HepG2 (cell line): ENCODE measurements at regions not wholly inside any gene's neighbourhood (a gene's known extent, or its start where the extent isn't known, plus 50 kb on each side); places are given as distances from the start of the nearest gene placed in this dataset.

Source experiments
- CBX1 ChIP-seq: IDR thresholded peaks from one replicate; pipeline ENCODE4 v1.6.1; 2016; ENCODE audit warnings: antibody characterized with exemption, low read depth
- FOSL1 ChIP-seq: sonication (generic); formaldehyde crosslinking; IDR thresholded peaks from 2 replicates; pipeline ENCODE4 v1.9.0; 2021; ENCODE audit warnings: missing genetic modification reagents, borderline replicate concordance
- LCORL ChIP-seq, 2 experiments: fragments of 450-650 bp in 1 of 2; sonication (generic) in 1 of 2; formaldehyde crosslinking in 1 of 2; IDR thresholded peaks; 2 replicates each; pipeline versions ENCODE4 v1.5.0 to v1.6.1; 2017 to 2020; ENCODE audit warnings: antibody characterized with exemption in 1 of 2, missing genetic modification reagents in 1 of 2
- MED1 ChIP-seq: sonication (generic); formaldehyde crosslinking; IDR thresholded peaks from 2 replicates; pipeline ENCODE4 v1.4.0; 2020; ENCODE audit warnings: missing genetic modification reagents
- TBX3 ChIP-seq: fragments of 450-650 bp; IDR thresholded peaks from 2 replicates; pipeline ENCODE4 v1.6.1; 2017; ENCODE audit warnings: antibody characterized with exemption, mild to moderate bottlenecking, inconsistent platforms, borderline replicate concordance
- ZFYVE20 ChIP-seq: sonication (generic); formaldehyde crosslinking; IDR thresholded peaks from 2 replicates; pipeline ENCODE4 v1.8.0; 2023; ENCODE audit warnings: low read depth, mild to moderate bottlenecking, moderate library complexity, missing genetic modification reagents, borderline replicate concordance
- ZNF3 ChIP-seq: IDR thresholded peaks from 2 replicates; pipeline ENCODE4 v1.7.0; 2017; ENCODE audit warnings: inconsistent platforms
- ZNF552 ChIP-seq: sonication (generic); formaldehyde crosslinking; IDR thresholded peaks from 2 replicates; pipeline ENCODE4 v1.9.0; 2022; ENCODE audit warnings: missing genetic modification reagents, mild to moderate bottlenecking, borderline replicate concordance
- ZNF746 ChIP-seq: sonication (generic); formaldehyde crosslinking; IDR thresholded peaks from 2 replicates; pipeline ENCODE4 v1.8.0; 2022; ENCODE audit warnings: mild to moderate bottlenecking, missing genetic modification reagents
- TF ChIP-seq, protein P1 (sequence below): sonication (generic); formaldehyde crosslinking; IDR thresholded peaks from 2 replicates; pipeline ENCODE4 v1.5.1; 2020; ENCODE audit warnings: mild to moderate bottlenecking, missing genetic modification reagents, borderline replicate concordance
- TF ChIP-seq, protein P2 (sequence below): sonication (generic); formaldehyde crosslinking; IDR thresholded peaks from 2 replicates; pipeline ENCODE4 v1.8.0; 2022; ENCODE audit warnings: missing genetic modification reagents, mild to moderate bottlenecking, inconsistent platforms, borderline replicate concordance
- TF ChIP-seq, protein P3 (sequence below): sonication (generic); formaldehyde crosslinking; IDR thresholded peaks from 2 replicates; pipeline ENCODE4 v1.5.1; 2020; ENCODE audit warnings: mild to moderate bottlenecking, missing genetic modification reagents, moderate library complexity
- TF ChIP-seq, protein P4 (sequence below): sonication (generic); formaldehyde crosslinking; IDR thresholded peaks from 2 replicates; pipeline ENCODE4 v1.5.0; 2020; ENCODE audit warnings: mild to moderate bottlenecking, low read depth, missing genetic modification reagents, borderline replicate concordance
- TF ChIP-seq, protein P5 (sequence below): sonication (generic); formaldehyde crosslinking; IDR thresholded peaks from 2 replicates; pipeline ENCODE4 v1.9.0; 2021; ENCODE audit warnings: missing genetic modification reagents, borderline replicate concordance

DNA sequence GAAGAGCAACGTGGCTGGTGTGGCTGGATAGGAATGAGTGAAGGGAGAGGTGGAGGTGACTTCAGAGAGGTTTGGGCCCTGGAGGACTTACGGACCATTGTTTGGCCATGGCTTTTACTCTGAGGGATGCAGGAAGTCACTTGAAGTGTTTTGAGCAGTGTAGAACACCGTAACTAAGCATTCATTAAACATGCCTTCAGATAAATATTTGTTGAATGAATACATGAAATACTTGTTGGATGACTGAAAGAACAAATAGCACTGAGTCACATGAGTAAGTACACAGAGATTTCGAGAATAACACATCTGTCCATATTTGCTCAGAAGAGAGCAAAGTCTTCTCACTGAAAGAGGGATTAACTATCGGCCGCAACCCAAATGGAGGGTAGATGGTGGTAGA is 182.7 kb upstream of the SNX19 start (continued):
- TF ChIP-seq ZFYVE20 (CRISPR knock-in tag) (no peak), MED1 (CRISPR knock-in tag) (peak; percentile 43; the same call in 1 of the 2 replicates), ZNF552 (CRISPR knock-in tag) (no peak), LCORL (IDR thresholded peaks at IDR 0.05) (no peak), LCORL (CRISPR knock-in tag; IDR thresholded peaks at IDR 0.05) (no peak), ZNF746 (CRISPR knock-in tag) (no peak), CBX1 (no peak), TBX3 (peak; percentile 52; the same call in 1 of the 2 replicates), FOSL1 (CRISPR knock-in tag) (peak; percentile 89), ZNF3 (CRISPR knock-in tag) (peak; percentile 83; the same call in 1 of the 2 replicates)
- TF ChIP-seq, protein P1, sequence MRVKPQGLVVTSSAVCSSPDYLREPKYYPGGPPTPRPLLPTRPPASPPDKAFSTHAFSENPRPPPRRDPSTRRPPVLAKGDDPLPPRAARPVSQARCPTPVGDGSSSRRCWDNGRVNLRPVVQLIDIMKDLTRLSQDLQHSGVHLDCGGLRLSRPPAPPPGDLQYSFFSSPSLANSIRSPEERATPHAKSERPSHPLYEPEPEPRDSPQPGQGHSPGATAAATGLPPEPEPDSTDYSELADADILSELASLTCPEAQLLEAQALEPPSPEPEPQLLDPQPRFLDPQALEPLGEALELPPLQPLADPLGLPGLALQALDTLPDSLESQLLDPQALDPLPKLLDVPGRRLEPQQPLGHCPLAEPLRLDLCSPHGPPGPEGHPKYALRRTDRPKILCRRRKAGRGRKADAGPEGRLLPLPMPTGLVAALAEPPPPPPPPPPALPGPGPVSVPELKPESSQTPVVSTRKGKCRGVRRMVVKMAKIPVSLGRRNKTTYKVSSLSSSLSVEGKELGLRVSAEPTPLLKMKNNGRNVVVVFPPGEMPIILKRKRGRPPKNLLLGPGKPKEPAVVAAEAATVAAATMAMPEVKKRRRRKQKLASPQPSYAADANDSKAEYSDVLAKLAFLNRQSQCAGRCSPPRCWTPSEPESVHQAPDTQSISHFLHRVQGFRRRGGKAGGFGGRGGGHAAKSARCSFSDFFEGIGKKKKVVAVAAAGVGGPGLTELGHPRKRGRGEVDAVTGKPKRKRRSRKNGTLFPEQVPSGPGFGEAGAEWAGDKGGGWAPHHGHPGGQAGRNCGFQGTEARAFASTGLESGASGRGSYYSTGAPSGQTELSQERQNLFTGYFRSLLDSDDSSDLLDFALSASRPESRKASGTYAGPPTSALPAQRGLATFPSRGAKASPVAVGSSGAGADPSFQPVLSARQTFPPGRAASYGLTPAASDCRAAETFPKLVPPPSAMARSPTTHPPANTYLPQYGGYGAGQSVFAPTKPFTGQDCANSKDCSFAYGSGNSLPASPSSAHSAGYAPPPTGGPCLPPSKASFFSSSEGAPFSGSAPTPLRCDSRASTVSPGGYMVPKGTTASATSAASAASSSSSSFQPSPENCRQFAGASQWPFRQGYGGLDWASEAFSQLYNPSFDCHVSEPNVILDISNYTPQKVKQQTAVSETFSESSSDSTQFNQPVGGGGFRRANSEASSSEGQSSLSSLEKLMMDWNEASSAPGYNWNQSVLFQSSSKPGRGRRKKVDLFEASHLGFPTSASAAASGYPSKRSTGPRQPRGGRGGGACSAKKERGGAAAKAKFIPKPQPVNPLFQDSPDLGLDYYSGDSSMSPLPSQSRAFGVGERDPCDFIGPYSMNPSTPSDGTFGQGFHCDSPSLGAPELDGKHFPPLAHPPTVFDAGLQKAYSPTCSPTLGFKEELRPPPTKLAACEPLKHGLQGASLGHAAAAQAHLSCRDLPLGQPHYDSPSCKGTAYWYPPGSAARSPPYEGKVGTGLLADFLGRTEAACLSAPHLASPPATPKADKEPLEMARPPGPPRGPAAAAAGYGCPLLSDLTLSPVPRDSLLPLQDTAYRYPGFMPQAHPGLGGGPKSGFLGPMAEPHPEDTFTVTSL (CRISPR knock-in tag), result no peak
- TF ChIP-seq, protein P2, sequence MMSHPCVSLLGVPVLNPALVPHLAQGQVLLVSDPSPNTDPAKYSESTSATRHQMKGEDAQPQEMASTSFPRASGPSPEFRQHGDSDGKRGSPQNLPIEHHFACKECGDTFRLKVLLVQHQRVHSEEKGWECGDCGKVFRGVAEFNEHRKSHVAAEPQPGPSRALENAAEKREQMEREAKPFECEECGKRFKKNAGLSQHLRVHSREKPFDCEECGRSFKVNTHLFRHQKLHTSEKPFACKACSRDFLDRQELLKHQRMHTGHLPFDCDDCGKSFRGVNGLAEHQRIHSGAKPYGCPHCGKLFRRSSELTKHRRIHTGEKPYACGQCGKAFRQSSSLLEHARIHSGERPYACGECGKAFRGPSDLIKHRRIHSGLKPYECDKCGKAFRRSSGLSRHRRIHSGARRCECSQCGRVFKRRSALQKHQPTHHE (CRISPR knock-in tag), result no peak
- TF ChIP-seq, protein P3, sequence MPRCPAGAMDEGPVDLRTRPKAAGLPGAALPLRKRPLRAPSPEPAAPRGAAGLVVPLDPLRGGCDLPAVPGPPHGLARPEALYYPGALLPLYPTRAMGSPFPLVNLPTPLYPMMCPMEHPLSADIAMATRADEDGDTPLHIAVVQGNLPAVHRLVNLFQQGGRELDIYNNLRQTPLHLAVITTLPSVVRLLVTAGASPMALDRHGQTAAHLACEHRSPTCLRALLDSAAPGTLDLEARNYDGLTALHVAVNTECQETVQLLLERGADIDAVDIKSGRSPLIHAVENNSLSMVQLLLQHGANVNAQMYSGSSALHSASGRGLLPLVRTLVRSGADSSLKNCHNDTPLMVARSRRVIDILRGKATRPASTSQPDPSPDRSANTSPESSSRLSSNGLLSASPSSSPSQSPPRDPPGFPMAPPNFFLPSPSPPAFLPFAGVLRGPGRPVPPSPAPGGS (CRISPR knock-in tag), result no peak
- TF ChIP-seq, protein P4, sequence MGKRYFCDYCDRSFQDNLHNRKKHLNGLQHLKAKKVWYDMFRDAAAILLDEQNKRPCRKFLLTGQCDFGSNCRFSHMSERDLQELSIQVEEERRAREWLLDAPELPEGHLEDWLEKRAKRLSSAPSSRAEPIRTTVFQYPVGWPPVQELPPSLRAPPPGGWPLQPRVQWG (CRISPR knock-in tag), result no peak
- TF ChIP-seq, protein P5, sequence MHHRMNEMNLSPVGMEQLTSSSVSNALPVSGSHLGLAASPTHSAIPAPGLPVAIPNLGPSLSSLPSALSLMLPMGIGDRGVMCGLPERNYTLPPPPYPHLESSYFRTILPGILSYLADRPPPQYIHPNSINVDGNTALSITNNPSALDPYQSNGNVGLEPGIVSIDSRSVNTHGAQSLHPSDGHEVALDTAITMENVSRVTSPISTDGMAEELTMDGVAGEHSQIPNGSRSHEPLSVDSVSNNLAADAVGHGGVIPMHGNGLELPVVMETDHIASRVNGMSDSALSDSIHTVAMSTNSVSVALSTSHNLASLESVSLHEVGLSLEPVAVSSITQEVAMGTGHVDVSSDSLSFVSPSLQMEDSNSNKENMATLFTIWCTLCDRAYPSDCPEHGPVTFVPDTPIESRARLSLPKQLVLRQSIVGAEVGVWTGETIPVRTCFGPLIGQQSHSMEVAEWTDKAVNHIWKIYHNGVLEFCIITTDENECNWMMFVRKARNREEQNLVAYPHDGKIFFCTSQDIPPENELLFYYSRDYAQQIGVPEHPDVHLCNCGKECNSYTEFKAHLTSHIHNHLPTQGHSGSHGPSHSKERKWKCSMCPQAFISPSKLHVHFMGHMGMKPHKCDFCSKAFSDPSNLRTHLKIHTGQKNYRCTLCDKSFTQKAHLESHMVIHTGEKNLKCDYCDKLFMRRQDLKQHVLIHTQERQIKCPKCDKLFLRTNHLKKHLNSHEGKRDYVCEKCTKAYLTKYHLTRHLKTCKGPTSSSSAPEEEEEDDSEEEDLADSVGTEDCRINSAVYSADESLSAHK, result no peak
